Activated T-helper 2 cell treated with anti-CD3 and anti-CD28 coated beads, Interferon-gamma antibody, Interleukin-2, Interleukin-4, amounts not matched to agents 10 μg/mL and 5 μg/mL and 100 μg/mL, durations not matched to agents 14 hours and 24 hours and 36 hours (primary cell): ENCODE measurements at regions not wholly inside any gene's neighbourhood (a gene's known extent, or its start where the extent isn't known, plus 50 kb on each side); places are given as distances from the start of the nearest gene placed in this dataset.

Source experiments
- DNase-seq: peaks from one replicate; pipeline ENCODE4 v3.0.0; 2021; ENCODE audit warnings: low spot score
- H3K27ac Mint-ChIP-seq: one replicate; pipeline ENCODE4 v1.8.0; 2021; ENCODE audit warnings: mixed read lengths
- H3K27me3 Mint-ChIP-seq: one replicate; pipeline ENCODE4 v1.8.0; 2021; ENCODE audit warnings: low read depth, mixed read lengths
- H3K36me3 Mint-ChIP-seq: one replicate; pipeline ENCODE4 v1.8.0; 2021; ENCODE audit warnings: low read depth, mixed read lengths
- H3K4me1 Mint-ChIP-seq: one replicate; pipeline ENCODE4 v1.8.0; 2021; ENCODE audit warnings: low read depth, mixed read lengths
- H3K4me3 Mint-ChIP-seq: one replicate; pipeline ENCODE4 v1.8.0; 2021; ENCODE audit warnings: low read depth, mild to moderate bottlenecking, moderate library complexity, mixed read lengths
- H3K9me3 Mint-ChIP-seq: one replicate; pipeline ENCODE4 v1.8.0; 2021; ENCODE audit warnings: mixed read lengths
- intact Hi-C: fragments of 100-400 bp; cut with micrococcal nuclease; formaldehyde crosslinking; loops from one replicate; pipeline ENCODE4 v1.15.1; 2023

GRCh38 chr2:234753701-234754100 is 198.1 kb upstream of the SH3BP4 start:
- no peaks in the 10 kb centered on the region for H3K27me3 Mint-ChIP-seq
- H3K27ac Mint-ChIP-seq = no peak overlapping the region
- H3K4me3 Mint-ChIP-seq = no peak overlapping the region
- H3K36me3 Mint-ChIP-seq = no peaks in the 10 kb centered on the region
- no peaks in the 10 kb centered on the region for H3K4me1 Mint-ChIP-seq
- intact Hi-C loops = no loop called here
- no peaks in the 10 kb centered on the region for H3K9me3 Mint-ChIP-seq
- DNase-seq = no peak

GRCh38 chr2:234752966-234753365 is 198.9 kb upstream of the SH3BP4 start:
- Mint-ChIP-seq H3K27me3 (no peaks in the 10 kb centered on the region), H3K36me3 (no peaks in the 10 kb centered on the region), H3K4me1 (no peaks in the 10 kb centered on the region), H3K27ac (no peak overlapping the region), H3K4me3 (no peak overlapping the region), H3K9me3 (no peaks in the 10 kb centered on the region)
- intact Hi-C loops = no loop called here
- no peak for DNase-seq

- intact Hi-C loops = no loop called here
- no peak for DNase-seq
- Mint-ChIP-seq H3K4me1 (no peaks in the 10 kb centered on the region), H3K36me3 (no peaks in the 10 kb centered on the region), H3K27me3 (peaks cover 1% of the 10 kb centered on the region), H3K9me3 (no peaks in the 10 kb centered on the region), H3K27ac (no peak overlapping the region), H3K4me3 (no peak overlapping the region)
Measured at GRCh38 chr2:234751275-234751973, 200.4 kb upstream of the SH3BP4 start.

GRCh38 chr2:234747833-234748559 is 203.8 kb upstream of the SH3BP4 start:
- no peak overlapping the region for H3K4me3 Mint-ChIP-seq
- H3K9me3 Mint-ChIP-seq = no peaks in the 10 kb centered on the region
- no peaks in the 10 kb centered on the region for H3K36me3 Mint-ChIP-seq
- no peaks in the 10 kb centered on the region for H3K4me1 Mint-ChIP-seq
- intact Hi-C loops = no loop called here
- H3K27me3 Mint-ChIP-seq = peaks cover 1% of the 10 kb centered on the region
- no peak overlapping the region for H3K27ac Mint-ChIP-seq
- no peak for DNase-seq

GRCh38 chr2:234747032-234747431 is 204.8 kb upstream of the SH3BP4 start:
- no peaks in the 10 kb centered on the region for H3K36me3 Mint-ChIP-seq
- H3K9me3 Mint-ChIP-seq = no peaks in the 10 kb centered on the region
- no peak overlapping the region for H3K4me3 Mint-ChIP-seq
- H3K27me3 Mint-ChIP-seq = peaks cover 1% of the 10 kb centered on the region
- intact Hi-C loops = no loop called here
- no peaks in the 10 kb centered on the region for H3K4me1 Mint-ChIP-seq
- H3K27ac Mint-ChIP-seq = no peak overlapping the region
- DNase-seq = no peak

GRCh38 chr2:234745347-234745746 is 206.5 kb upstream of the SH3BP4 start:
- no peak for DNase-seq
- H3K36me3 Mint-ChIP-seq = no peaks in the 10 kb centered on the region
- no peaks in the 10 kb centered on the region for H3K9me3 Mint-ChIP-seq
- H3K4me3 Mint-ChIP-seq = no peak overlapping the region
- peaks cover 4% of the 10 kb centered on the region for H3K27me3 Mint-ChIP-seq
- intact Hi-C loops = no loop called here
- H3K27ac Mint-ChIP-seq = no peak overlapping the region
- H3K4me1 Mint-ChIP-seq = no peaks in the 10 kb centered on the region

GRCh38 chr2:234741976-234742375 is 209.8 kb upstream of the SH3BP4 start:
- Mint-ChIP-seq H3K27me3 (peaks cover 4% of the 10 kb centered on the region), H3K4me3 (no peak overlapping the region), H3K4me1 (no peaks in the 10 kb centered on the region), H3K9me3 (no peaks in the 10 kb centered on the region), H3K36me3 (no peaks in the 10 kb centered on the region), H3K27ac (no peak overlapping the region)
- intact Hi-C loops = no loop called here
- DNase-seq = no peak

- intact Hi-C loops = no loop called here
- DNase-seq = no peak
- Mint-ChIP-seq H3K27me3 (peaks cover 3% of the 10 kb centered on the region), H3K27ac (no peak overlapping the region), H3K4me1 (no peaks in the 10 kb centered on the region), H3K9me3 (no peaks in the 10 kb centered on the region), H3K4me3 (no peak overlapping the region), H3K36me3 (no peaks in the 10 kb centered on the region)
Measured at GRCh38 chr2:234739061-234739460, 212.8 kb upstream of the SH3BP4 start.

GRCh38 chr2:234735829-234736228 is 216.0 kb upstream of the SH3BP4 start:
- Mint-ChIP-seq H3K4me3 (no peak overlapping the region), H3K27ac (no peak overlapping the region), H3K27me3 (no peaks in the 10 kb centered on the region), H3K9me3 (no peaks in the 10 kb centered on the region), H3K36me3 (no peaks in the 10 kb centered on the region), H3K4me1 (no peaks in the 10 kb centered on the region)
- no peak for DNase-seq
- intact Hi-C loops = no loop called here

- Mint-ChIP-seq H3K36me3 (no peaks in the 10 kb centered on the region), H3K4me3 (no peak overlapping the region), H3K27ac (no peak overlapping the region), H3K4me1 (no peaks in the 10 kb centered on the region), H3K27me3 (no peaks in the 10 kb centered on the region), H3K9me3 (no peaks in the 10 kb centered on the region)
- DNase-seq = no peak
- intact Hi-C loops = no loop called here
Measured at GRCh38 chr2:234733795-234734600, 217.8 kb upstream of the SH3BP4 start.

- no peaks in the 10 kb centered on the region for H3K36me3 Mint-ChIP-seq
- no peak for DNase-seq
- intact Hi-C loops = no loop called here
- no peaks in the 10 kb centered on the region for H3K4me1 Mint-ChIP-seq
- no peaks in the 10 kb centered on the region for H3K27me3 Mint-ChIP-seq
- H3K9me3 Mint-ChIP-seq = no peaks in the 10 kb centered on the region
- H3K4me3 Mint-ChIP-seq = no peak overlapping the region
- no peak overlapping the region for H3K27ac Mint-ChIP-seq
Measured at GRCh38 chr2:234733093-234733489, 218.7 kb upstream of the SH3BP4 start.

- H3K27me3 Mint-ChIP-seq = no peaks in the 10 kb centered on the region
- no peaks in the 10 kb centered on the region for H3K9me3 Mint-ChIP-seq
- H3K4me3 Mint-ChIP-seq = no peak overlapping the region
- DNase-seq = no peak
- no peaks in the 10 kb centered on the region for H3K4me1 Mint-ChIP-seq
- intact Hi-C loops = no loop called here
- no peak overlapping the region for H3K27ac Mint-ChIP-seq
- no peaks in the 10 kb centered on the region for H3K36me3 Mint-ChIP-seq
Measured at GRCh38 chr2:234732404-234733092, 219.3 kb upstream of the SH3BP4 start.
